Calu3 (cell line): ENCODE measurements at regions not wholly inside any gene's neighbourhood (a gene's known extent, or its start where the extent isn't known, plus 50 kb on each side); places are given as distances from the start of the nearest gene placed in this dataset.

Source experiments
- BruUV-seq: library from RNA; stranded (reverse); fragments of 400-500 nt; replicated peaks from 2 replicates; lab custom pipeline; 2021; lab: Mats Ljungman, UMichigan
- CTCF ChIA-PET: fragments of 300-600 bp; sonication (Branson Sonifier 250); formaldehyde crosslinking; loops from one replicate; lab custom pipeline; 2022; ENCODE audit warnings: antibody characterized with exemption; lab: Charles Lee
- DNase-seq: peaks from one replicate; pipeline ENCODE4 v3.0.0; 2022
- H3K27ac Mint-ChIP-seq: one replicate; pipeline ENCODE4 v1.8.0; 2022; ENCODE audit warnings: mixed read lengths; ENCODE audit not compliant: unreplicated experiment
- H3K27me3 Mint-ChIP-seq: one replicate; pipeline ENCODE4 v1.8.0; 2022; ENCODE audit warnings: mixed read lengths; ENCODE audit not compliant: unreplicated experiment
- H3K36me3 Mint-ChIP-seq: one replicate; pipeline ENCODE4 v1.8.0; 2022; ENCODE audit warnings: mild to moderate bottlenecking, moderate library complexity, mixed read lengths; ENCODE audit not compliant: insufficient read depth, unreplicated experiment
- H3K4me1 Mint-ChIP-seq: one replicate; pipeline ENCODE4 v1.8.0; 2022; ENCODE audit warnings: mild to moderate bottlenecking, low read depth, mixed read lengths; ENCODE audit not compliant: unreplicated experiment
- H3K4me3 Mint-ChIP-seq: one replicate; pipeline ENCODE4 v1.8.0; 2022; ENCODE audit warnings: mild to moderate bottlenecking, low read depth, moderate library complexity, mixed read lengths; ENCODE audit not compliant: unreplicated experiment
- H3K9me3 Mint-ChIP-seq: one replicate; pipeline ENCODE4 v1.8.0; 2022; ENCODE audit warnings: low read depth, mixed read lengths; ENCODE audit not compliant: unreplicated experiment
- intact Hi-C: fragments of 100-400 bp; cut with micrococcal nuclease; formaldehyde crosslinking; loops from one replicate; pipeline ENCODE4 v1.10.0; 2022; ENCODE audit not compliant: unreplicated experiment
- TF ChIP-seq, protein P1 (sequence below): fragments of 200-600 bp; IDR thresholded peaks from one replicate; pipeline ENCODE4 v1.8.0; 2022; ENCODE audit warnings: antibody characterized with exemption; ENCODE audit not compliant: unreplicated experiment

DNA sequence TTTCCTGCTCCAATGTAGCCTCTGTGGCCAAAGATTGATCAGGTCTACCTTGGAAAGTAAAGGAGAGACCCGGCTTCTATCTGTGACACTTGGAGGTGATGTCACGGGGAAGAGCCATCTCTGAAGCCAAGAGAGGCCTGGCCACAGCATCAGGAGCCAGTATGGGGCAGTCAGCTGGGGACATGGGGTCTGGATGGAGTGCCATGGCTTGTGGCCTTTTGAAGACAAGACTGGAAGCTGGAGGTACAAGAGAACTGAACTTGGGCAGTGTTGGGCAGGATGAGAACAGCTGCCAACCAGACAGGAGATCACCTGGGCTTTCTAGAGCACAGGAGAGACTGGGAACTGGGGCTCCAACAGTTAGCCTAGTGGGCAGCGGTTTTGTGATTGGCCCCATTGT lies 190.7 kb downstream of the TENT4A start:
- Mint-ChIP-seq H3K27me3 (peaks cover 13% of the 10 kb centered on the region), H3K27ac (peak overlapping the region; percentile 9), H3K4me3 (no peak overlapping the region), H3K9me3 (peaks cover 11% of the 10 kb centered on the region), H3K4me1 (no peaks in the 10 kb centered on the region), H3K36me3 (no peaks in the 10 kb centered on the region)
- CTCF ChIA-PET, result no interaction called here
- no peak for DNase-seq
- intact Hi-C loops, result loop anchor here (2.0 to 10.0 kb wide), 2 partner anchors 29 to 79 kb away; no protein-coding TSS in a partner anchor
- TF ChIP-seq, protein P1, sequence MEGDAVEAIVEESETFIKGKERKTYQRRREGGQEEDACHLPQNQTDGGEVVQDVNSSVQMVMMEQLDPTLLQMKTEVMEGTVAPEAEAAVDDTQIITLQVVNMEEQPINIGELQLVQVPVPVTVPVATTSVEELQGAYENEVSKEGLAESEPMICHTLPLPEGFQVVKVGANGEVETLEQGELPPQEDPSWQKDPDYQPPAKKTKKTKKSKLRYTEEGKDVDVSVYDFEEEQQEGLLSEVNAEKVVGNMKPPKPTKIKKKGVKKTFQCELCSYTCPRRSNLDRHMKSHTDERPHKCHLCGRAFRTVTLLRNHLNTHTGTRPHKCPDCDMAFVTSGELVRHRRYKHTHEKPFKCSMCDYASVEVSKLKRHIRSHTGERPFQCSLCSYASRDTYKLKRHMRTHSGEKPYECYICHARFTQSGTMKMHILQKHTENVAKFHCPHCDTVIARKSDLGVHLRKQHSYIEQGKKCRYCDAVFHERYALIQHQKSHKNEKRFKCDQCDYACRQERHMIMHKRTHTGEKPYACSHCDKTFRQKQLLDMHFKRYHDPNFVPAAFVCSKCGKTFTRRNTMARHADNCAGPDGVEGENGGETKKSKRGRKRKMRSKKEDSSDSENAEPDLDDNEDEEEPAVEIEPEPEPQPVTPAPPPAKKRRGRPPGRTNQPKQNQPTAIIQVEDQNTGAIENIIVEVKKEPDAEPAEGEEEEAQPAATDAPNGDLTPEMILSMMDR, result no peak
- no TSS peak for BruUV-seq

DNA sequence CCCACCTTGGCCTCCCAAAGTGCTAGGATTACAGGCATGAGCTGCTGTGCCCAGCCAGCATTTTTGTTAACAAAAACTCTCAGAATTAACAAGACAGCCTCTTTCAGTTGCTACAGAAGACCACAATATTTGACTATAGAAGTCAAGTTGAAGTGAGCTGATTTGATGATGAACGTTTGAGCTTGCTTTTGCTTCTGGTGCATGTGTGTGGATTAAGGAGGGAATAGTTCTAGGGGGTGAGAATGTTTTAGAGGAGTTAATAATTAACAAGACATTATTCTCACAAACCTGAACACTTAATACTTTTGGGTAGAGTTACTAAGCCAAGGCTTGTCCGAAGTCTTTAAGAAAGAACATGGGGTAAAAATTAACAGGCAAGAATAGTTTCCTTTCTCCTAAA lies 191.6 kb downstream of the TENT4A start:
- TF ChIP-seq, protein P1, result no peak
- peaks cover 11% of the 10 kb centered on the region for H3K9me3 Mint-ChIP-seq
- no peak for DNase-seq
- CTCF ChIA-PET, result interaction anchor here (0.7 to 1.2 kb wide), 2 partner anchors 75 to 156 kb away, joined by 3 to 4 read pairs; no protein-coding TSS in a partner anchor
- no TSS peak for BruUV-seq
- H3K36me3 Mint-ChIP-seq, result no peaks in the 10 kb centered on the region
- intact Hi-C loops, result loop anchor here (2.0 to 10.0 kb wide), 2 partner anchors 30 to 80 kb away; no protein-coding TSS in a partner anchor
- no peak overlapping the region for H3K27ac Mint-ChIP-seq
- H3K4me3 Mint-ChIP-seq, result no peak overlapping the region
- peaks cover 13% of the 10 kb centered on the region for H3K27me3 Mint-ChIP-seq
- H3K4me1 Mint-ChIP-seq, result no peaks in the 10 kb centered on the region

DNA sequence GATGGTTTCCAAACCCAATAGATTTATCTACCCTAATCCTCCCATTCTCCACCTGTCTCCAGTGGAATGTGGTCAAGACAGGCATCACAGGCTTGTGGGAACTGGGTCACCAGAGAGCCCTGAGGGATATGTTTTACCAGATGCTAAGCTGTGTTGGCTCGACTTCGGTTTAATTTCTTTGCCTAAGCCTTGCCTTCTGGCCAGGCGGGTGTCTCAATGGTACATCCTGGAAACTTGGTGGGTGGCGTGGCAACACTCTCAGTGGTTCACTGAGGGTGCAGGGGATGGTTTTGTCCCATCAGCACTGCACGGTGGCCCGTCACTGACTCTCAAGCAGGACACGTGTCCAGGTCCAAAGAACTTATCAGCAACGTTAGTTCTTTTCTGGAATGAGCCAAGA lies 192.2 kb downstream of the TENT4A start:
- H3K9me3 Mint-ChIP-seq, result peaks cover 11% of the 10 kb centered on the region
- H3K4me3 Mint-ChIP-seq, result no peak overlapping the region
- intact Hi-C loops, result loop anchor here (2.0 to 10.0 kb wide), 2 partner anchors 31 to 81 kb away; no protein-coding TSS in a partner anchor
- BruUV-seq, result no TSS peak
- no peaks in the 10 kb centered on the region for H3K4me1 Mint-ChIP-seq
- TF ChIP-seq, protein P1, result no peak
- no peak overlapping the region for H3K27ac Mint-ChIP-seq
- H3K36me3 Mint-ChIP-seq, result no peaks in the 10 kb centered on the region
- CTCF ChIA-PET, result interaction anchor here (0.7 to 1.2 kb wide), 2 partner anchors 76 to 157 kb away, joined by 3 to 4 read pairs; no protein-coding TSS in a partner anchor
- H3K27me3 Mint-ChIP-seq, result peaks cover 13% of the 10 kb centered on the region
- DNase-seq, result no peak

DNA sequence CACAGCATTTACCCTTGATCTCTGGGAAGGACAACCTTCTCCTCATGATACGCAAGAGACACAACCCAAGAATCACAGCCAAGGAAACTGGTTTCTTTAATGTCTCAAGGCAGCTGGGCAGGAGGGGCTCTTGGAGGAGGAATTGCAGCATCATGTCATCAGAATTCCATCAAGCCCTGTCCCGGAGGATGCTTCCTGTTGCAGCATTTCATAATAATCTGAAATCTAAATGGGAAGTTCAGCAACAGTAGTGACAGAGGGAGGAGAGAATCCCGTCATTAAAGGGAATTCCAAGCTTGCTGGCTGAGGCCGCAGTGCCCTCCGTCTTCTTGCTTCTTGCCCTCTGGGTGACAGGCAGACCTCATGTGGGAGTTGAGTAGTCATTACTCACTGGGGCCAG lies 192.7 kb downstream of the TENT4A start:
- H3K27me3 Mint-ChIP-seq, result peaks cover 13% of the 10 kb centered on the region
- TF ChIP-seq, protein P1, result no peak
- intact Hi-C loops, result loop anchor here (2.0 to 10.0 kb wide), 2 partner anchors 31 to 81 kb away; no protein-coding TSS in a partner anchor

More for the DNA sequence above, 192.7 kb downstream of the TENT4A start:
- DNase-seq, result no peak
- no TSS peak for BruUV-seq
- no peaks in the 10 kb centered on the region for H3K4me1 Mint-ChIP-seq
- peaks cover 11% of the 10 kb centered on the region for H3K9me3 Mint-ChIP-seq
- H3K36me3 Mint-ChIP-seq, result no peaks in the 10 kb centered on the region
- CTCF ChIA-PET, result no interaction called here
- no peak overlapping the region for H3K4me3 Mint-ChIP-seq
- H3K27ac Mint-ChIP-seq, result no peak overlapping the region
